ENCODE measurements at regions not wholly inside any gene's neighbourhood (a gene's known extent, or its start where the extent isn't known, plus 50 kb on each side); places are given as distances from the start of the nearest gene placed in this dataset.

GRCh38 chrX:40166582-40166981 lies 68.8 kb upstream of the BCOR start:
- TF ChIP-seq CTCF (IDR thresholded peaks at IDR 0.05; ENCODE audit: insufficient read depth, low read length, poor library complexity, severe bottlenecking) (no peak), EZH2phosphoT487 (conservative IDR thresholded peaks at IDR 0.05; ENCODE audit: low read length) (no peak)

Measured in SU-DHL-6 (cell line).